SU-DHL-6 (cell line): ENCODE measurements at regions not wholly inside any gene's neighbourhood (a gene's known extent, or its start where the extent isn't known, plus 50 kb on each side); places are given as distances from the start of the nearest gene placed in this dataset.

Experiments
- EZH2phosphoT487 ChIP-seq: fragments of 200-600 bp; sonication (generic), shearing (Covaris generic); conservative IDR thresholded peaks from 2 replicates; pipeline ENCODE4 v1.6.1; 2018; ENCODE audit warnings: mild to moderate bottlenecking, antibody characterized with exemption, low read length, moderate library complexity, mixed read lengths
- TF ChIP-seq, protein P1 (sequence below): fragments of 200-600 bp; sonication (generic); IDR thresholded peaks from one replicate; pipeline ENCODE4 v1.5.1; 2017; ENCODE audit warnings: antibody characterized with exemption, mild to moderate bottlenecking, low read length, moderate library complexity; ENCODE audit not compliant: insufficient read depth, poor library complexity, severe bottlenecking

DNA sequence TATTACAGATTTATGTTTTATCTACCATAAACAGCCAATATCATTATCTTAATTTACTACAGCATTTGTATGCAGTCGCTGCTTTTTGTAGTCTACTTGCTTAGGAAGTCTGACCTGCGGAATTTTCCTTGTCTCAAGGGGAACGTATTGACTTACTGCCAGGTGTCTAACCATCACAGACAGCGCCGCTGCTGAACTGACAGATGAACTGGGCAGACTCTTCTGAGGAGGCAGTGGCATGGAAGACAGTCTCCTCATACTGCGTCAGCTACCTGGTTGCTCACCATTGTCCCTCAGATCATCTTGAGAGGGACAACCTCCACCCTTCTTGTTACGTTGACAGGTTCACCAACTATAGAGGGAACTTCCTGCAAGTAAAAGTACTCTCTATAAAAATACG lies 574.3 kb upstream of the ZNF462 start:
- TF ChIP-seq, protein P1, sequence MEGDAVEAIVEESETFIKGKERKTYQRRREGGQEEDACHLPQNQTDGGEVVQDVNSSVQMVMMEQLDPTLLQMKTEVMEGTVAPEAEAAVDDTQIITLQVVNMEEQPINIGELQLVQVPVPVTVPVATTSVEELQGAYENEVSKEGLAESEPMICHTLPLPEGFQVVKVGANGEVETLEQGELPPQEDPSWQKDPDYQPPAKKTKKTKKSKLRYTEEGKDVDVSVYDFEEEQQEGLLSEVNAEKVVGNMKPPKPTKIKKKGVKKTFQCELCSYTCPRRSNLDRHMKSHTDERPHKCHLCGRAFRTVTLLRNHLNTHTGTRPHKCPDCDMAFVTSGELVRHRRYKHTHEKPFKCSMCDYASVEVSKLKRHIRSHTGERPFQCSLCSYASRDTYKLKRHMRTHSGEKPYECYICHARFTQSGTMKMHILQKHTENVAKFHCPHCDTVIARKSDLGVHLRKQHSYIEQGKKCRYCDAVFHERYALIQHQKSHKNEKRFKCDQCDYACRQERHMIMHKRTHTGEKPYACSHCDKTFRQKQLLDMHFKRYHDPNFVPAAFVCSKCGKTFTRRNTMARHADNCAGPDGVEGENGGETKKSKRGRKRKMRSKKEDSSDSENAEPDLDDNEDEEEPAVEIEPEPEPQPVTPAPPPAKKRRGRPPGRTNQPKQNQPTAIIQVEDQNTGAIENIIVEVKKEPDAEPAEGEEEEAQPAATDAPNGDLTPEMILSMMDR, result no peak
- no peak for TF ChIP-seq EZH2phosphoT487
